TTC549 (cell line): ENCODE measurements at regions not wholly inside any gene's neighbourhood (a gene's known extent, or its start where the extent isn't known, plus 50 kb on each side); places are given as distances from the start of the nearest gene placed in this dataset.

Experiments used
- FAIRE-seq: peaks from 2 replicates; lab custom pipeline; 2012; peaks lifted over from hg19 to GRCh38; lab: Jason Lieb, UNC

DNA sequence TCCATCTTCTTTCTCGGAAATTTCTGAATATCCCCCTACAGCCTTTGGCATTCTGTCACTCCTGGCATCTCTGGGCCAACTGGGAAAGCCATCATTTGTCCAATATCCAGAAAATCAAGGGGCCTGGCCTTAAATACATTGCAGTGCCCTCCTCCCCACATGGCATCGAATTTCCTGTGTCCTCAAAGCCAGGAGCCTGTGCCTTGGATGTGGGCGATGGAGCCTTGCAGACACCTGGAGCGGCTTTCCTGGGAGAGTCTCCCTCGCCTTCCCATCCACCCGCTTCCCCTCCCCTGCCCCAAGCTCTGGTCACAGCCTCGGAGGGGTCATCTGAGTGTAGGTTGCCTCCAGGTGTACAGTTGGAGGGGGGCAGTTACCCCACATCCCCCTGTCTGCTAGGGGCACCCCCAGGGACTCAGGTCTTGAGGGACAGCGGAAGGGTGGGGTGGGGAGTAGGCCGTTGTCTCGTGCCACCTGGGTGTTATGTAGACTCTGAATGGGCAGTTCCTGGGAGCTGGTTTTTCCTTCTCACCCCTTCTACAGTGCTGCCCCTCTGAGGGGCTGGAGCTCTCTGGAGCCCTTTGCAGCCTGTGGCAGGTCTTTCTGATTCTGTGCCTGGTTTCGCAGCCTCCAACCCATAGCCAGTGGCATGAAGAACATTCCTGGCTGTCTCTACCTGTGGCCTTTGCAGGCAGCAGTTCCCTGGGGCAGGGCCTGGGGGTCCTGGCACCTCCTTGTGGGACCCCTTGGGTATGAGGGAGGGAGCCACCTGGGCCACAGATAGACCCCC, 239.8 kb downstream of the SEC14L1 start:
- no peak for FAIRE-seq

DNA sequence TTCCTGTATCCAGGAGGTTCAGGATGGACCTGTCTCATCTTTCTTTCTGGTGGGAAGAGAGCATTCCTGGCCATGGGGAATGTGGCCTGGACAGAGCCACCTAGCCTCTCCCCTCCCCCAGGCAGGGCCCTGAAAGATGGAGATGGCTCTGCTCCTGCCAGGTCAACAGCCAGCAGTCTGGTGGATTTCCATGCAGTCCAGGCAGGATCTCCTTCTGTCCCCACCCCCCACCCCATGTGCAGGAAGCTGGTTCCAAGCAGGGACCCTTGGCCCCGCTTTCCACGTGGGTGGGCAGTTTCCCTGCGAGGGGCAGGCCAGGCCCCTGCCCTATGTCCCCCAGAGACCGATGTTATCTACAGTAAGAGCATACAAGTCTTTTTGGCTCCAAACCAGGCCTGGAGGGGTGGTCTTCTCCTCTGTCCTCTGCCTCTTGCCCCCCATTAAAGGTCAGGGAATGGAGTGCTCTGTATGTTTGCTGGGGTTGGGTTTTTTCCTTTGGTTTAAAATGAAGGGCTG, 240.5 kb downstream of the SEC14L1 start:
- no peak for FAIRE-seq

DNA sequence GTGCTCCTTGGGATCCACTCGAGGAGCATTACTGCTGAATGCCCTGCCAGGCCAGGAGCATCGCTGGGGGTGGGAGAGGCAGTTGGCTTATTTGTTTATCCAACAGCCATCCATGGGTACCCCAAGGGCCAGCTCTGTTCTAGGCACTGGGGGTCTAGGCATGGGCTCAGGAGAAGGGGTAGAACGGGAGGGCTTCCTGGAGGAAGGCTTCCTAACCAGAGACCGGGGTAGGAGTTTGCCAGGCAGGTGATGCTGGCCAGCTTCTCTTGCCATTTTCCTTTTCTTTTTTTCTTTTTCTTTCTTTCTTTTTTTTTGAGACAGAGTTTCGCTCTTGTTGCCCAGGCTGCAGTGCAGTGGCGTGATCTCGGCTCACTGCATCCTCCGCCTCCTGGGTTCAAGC, 241.0 kb downstream of the SEC14L1 start:
- no peak for FAIRE-seq

DNA sequence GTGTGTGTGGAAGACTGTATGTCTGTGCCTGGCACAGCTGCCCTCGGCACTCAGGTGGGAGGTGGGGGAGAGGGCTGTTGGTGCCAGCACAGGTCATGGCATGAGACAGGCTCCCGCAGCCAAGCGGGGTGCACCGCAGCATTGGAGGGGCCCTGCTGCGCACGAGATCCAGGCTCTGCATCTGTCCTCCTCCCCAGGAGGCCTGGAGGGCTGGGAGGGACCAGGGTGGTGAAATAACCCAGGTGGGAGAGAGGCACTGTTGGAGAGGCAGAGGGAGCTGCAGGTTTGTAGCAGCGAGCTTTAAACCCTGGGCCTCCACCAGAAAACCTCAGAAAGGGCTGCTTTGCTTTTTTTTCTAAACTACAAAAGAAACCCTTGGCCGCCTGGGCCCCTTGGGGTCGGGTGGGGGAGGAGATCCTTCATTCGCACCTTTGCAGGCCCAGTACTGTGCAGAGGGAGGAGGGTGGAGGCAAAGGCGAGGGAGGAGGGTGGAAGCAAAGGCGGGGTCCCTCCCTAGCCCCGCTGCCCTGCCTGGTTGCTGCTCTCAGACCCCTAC, 241.7 kb downstream of the SEC14L1 start:
- no peak for FAIRE-seq

DNA sequence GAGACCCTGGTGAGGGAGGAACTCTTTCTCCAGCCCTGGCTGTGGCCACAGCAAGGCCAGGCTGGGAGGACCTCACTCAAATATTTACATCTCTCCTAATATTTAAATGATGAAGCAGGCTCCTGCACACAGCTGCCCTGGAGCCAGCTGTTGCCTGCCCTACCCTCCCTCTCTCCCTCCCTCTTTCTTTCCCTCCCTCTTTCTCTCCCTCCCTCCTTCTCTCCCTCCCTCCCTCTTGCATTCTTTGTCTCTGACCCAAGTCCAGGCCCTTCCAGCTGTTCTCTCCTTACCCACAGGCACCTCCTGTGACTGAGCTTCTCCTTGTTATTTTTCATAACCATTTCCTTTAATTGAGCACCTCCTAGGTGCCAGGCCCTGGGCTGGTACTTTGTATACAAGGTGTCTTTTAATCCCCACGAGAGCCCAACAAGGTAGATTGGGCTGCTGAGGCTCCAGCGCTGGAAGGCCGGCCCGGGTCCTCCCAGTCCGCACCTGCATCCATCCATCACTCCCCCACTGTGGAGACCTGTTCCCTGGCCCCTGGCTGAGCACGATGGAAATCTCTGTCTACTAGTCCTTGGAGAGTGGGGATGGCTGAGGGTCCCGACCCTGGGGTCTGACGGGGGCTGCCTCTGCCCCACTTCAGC, 242.3 kb downstream of the SEC14L1 start:
- no peak for FAIRE-seq

DNA sequence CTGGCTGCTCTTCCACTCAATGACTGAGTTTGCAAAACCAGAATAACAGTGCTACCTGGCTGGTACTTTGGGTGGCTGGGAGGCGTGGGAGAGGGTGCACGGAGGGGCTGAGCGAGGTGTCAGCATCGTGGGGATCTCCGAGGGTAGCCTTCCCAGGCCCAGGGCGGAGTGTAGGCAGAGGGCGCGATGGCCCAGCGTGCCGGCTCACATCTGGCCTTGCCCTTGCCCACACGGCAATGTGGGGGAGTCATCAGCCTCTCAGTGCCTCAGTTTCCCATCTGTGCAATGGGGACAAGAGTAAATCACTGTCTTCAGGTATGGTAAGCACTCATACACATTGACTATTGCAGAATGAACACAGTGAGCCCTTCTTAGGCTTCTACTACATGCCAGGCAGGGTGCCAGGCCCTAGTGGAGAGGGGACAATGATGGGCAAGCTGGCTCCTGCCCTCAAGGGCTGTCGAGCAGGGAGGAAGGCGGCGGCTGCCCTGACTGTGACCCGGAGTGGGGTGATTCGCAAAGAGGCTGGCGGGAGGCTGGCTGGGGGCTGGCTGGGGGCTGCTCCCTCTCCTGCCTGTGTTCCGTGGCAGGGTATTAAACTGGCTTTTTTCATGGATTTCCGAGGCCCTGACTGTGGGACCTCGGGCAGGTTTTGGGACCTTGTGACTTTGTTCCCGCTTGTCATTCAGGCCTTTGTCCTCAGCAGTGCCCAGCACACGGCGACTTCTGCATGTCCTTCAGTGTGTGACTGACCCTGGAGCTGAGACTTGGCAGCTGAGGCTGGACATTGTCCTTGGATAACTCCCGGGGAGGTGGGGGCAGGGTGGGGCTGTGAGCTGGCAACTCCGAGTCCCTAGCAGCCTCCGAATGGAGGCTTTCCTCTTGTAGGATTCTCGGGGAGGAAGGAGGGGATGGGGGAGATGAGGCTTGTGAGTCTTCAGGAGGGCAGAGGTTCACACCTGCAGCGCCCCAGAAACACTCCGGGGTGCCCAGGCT, 243.1 kb downstream of the SEC14L1 start:
- no peak for FAIRE-seq

DNA sequence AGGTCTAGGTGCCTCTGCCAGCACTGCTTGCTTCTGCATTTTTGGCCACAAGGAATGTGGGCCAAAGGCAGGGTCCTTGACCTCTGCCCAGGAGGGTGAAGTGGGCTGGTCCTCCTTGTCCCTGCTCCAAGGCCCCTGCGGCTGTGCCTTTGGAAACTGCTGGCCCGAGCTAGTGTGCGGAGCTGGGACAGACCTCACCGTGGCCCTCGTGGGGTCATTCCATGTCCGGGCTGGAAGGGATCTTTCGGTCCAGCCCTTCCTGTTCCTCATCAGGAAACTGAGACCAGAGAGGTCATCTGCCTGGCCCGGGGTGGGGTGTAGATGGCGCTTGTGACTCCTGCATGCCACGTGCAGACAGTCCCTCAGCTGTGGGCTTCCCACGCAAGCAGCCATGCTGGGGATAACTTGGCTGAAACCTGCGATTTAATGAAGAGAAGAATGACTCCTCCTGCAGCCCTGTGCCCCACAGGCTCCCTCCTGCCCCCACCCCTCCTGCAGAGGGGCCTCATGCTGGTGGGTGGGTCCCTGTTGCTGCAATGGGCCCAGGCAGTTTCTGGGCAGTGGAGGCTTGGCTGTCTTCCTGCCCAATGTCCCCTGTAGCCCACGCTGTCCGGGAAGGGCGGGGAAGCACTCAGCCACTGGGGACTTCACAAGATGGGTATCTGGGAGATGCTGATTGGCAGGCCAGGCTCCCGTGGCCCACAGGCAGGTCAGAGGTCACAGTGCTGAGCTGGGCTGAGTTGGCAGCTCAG, 245.2 kb downstream of the SEC14L1 start:
- FAIRE-seq = no peak

DNA sequence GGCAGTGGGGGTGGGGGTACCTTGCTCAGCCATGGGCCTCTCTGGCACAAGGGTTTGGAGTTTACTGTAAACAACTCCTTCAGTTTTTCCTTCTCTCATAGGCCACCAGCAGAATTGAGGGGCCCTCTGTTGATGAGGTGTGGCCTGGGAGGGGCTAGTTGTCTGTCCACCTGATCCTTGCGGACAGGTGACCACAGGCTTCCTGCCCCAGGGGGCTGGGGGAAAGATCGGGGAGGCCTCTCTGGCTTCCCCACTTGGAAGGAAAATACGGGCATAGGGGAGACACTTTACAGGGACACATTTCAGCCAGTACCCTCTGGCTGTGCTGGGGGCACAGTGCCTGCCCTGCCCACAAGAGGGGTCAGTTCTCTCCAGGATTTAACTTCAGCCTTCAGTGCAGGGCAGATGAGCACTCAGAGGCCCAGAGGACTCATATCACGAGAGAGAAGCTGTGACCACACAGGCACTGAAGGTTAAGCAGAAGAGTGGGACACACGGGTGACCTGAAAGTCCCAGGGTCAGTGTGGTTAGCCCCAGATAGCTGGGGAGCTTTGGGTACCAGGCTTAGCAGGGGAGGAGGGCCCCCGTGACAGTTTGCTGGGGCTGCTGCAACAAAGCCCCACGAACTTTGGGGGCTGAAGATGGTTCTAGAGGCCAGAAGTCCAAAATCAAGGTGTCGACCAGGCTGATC, 245.9 kb downstream of the SEC14L1 start:
- no peak for FAIRE-seq

DNA sequence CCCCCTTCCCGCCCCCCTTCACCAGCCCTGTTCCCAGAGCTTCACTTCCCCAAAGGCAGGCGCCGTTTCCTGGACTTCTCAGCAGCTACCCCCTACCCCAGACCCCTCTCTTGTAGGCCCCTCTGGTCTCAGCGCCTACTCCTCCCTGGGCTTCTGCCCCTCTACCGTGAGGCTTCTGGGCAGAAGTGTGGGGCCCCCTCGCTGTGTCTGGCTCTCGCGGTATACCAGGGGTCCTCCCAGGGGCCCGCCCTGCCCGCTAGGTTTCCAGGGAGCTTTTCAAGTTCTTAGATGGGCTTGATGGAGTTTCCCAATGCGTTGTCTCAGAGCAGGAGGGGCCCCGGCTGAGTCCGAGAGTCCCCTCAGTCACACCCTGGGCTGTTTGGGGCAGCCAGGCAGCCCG, 247.1 kb downstream of the SEC14L1 start:
- FAIRE-seq = no peak

DNA sequence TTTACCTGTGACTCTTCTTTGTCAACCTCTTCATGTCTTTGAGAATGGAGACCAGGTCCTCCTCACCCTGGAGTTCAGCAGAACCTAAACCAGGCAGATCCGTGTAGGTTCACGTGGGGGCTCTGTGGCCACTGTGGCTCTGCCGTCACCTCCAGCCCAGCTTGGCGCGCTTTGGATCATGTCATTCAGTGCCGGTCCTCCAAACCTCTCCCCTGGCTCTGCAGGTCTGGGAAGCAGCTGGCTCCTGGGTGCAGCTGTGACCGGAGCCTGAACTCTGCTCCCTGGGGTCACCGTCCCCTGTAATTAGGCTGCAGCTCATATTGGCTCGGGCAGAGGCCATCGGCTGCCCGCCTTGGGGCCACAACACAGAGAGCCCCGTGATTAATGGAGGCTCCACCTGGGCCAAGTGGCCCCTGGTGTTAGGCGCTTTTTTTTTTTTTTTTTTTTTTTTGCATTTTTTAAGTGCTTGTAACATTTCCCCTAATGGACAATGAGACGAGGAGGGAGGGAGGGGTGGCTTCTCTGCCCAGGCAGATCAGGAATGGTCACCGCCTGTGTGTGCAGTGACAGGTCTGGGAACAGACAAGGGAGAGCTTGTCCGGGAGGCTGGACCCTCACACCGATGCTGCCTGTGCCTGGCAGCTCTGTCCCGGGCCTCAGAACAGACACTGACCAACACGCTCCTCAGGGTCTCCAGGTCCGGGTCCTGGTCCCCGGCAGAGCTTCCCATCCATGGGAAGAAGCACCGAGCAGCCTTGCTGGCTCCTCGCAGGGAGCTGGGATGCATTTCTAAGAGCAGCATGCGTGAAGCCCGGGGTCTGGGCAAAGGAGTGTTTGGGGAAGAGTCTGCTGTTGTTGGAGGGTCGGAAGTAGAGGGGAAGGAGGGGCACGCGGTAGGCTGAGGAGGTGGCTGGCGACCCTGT, 247.9 kb downstream of the SEC14L1 start:
- FAIRE-seq = no peak

DNA sequence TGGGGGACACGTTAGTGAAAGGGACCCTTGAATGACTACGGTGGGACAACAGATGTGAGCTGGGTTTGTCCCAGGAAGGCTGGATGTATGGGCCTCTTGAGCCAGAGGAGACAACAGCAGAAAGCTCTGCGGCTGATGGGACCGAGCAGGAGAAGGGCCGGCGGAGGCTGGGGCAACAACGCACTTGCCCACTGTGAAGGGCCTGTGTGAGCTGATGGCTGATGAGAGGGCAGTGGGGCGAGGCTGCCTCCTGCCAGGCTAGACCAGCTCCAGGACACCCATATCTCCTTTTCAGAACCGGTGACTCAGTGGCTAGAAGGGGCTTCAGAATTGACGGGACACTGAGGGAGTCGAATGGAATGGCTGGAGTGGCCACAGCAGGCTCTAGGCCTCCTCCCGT, 250.1 kb downstream of the SEC14L1 start:
- no peak for FAIRE-seq

DNA sequence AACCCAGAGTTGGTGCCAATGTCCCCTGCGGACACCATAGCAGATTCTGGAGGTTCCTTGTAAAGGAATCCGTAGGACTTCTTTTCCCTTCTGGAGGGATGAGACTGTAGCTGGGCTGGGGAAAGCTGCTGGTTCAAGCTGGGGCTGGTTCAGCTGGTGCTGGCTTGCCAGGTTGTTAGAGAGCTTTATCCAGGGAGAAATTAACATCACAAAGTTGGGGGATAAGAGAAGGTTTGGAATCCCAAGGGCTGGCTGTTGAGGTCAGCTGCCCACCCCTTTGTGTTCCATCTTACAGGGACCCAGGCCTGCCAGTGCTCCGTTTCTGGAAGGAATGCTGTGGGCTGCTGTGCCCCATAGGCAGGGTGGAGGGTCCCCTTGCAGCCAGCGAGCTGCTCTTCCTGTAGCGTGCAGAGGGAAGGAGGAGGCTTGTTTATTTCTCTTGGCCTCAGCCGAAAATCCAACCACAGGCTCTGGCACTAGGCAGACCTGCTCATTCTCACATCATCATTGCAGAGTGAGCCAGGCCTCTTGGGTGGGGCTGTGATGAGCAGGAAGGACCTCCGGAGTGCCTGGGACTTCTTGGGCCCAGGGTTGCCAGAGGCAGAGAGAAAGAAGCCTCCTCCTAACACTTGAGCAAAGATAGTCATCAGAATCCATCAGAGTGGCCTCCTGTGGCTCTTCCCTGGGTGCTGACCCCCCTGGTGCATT, 251.1 kb downstream of the SEC14L1 start:
- FAIRE-seq = no peak

DNA sequence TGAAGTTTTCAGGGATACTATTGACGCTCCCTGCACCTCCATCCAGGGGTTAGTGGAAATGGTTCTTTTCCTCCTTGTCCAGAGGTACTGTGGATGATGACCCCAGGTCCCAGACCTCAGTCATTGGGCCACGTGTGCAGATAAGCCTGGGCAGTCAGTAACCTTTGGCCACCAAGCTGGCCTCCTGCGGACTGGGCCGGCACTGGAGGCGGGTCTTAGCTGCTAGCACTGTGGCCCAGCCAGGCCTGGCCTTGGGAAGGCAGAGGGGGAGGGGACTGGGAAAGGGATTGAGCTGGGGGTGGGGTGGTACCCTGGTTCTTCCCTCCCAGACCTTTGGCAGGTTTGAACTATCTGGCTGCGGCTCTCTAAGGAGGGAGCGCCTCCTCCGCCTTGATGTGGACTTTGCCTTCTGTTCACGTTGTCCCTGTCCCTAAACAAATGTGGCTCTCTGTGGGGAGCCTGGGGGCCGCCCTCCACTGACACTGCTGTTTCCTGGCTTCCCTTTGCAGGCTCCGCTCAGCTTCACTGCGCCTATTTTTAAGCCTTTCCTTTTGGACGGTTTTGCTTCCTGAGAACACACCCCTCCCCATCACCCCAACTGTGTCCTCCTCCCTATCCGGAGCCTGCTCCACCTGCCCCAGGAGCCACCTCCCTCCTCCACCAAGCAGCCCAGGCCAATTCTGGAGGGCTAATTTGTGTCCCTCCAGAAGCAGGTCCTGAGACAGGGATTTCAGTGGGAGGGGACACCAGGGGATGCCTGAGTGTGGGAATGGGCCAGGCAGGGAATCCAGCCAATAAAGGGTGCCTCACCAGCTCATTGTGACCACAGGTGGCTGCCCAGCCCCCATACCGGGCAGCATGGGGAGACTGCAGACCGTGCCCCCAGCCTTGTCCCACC, 251.9 kb downstream of the SEC14L1 start:
- no peak for FAIRE-seq

DNA sequence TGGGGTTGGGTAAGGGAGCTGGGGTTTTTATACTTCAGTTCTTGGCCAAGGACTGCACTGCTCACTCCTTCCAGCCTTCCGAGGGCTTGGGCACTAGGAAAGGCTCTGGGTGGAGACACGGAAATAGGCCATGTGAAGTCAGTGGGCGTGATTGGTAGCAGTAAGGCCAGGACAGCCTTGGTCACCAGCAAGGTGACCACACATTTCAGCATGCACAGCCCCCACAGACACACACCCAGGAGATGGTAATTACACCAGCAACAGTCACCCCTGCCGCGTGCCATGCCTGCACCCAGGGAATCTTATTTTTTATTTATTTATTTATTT, 252.5 kb downstream of the SEC14L1 start:
- no peak for FAIRE-seq

DNA sequence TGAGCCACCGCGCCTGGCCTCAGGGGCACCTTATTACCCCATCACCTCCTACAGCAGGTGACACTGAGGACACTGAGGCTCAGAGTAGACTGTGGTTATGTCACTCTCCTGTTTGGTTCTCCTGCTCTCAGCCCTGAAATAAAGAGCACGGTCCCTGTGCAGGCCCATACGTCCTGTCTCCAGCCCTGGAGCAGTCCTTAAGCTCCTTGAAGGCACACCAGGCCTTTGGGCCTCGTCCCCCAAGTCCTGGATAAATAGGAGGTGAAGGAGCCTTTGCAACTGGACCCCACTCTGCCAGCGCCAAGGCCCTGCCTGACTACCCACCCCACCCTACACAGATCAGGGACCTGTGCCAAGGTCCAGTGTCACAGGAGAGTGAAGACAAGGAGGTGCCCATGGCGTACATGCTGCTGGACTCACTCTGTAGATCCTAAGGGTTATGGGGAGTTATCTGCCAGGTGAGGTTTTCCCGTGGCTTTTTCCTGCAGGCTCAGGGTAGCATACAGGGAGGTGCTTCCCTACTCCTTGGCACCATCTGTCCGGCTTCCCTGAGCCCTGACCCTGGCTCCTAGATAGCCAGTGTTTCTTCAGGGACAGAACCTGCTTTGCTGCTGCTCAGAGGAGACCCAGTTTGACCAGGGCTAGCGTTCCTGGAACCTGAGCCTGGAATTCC, 253.2 kb downstream of the SEC14L1 start:
- FAIRE-seq = no peak

DNA sequence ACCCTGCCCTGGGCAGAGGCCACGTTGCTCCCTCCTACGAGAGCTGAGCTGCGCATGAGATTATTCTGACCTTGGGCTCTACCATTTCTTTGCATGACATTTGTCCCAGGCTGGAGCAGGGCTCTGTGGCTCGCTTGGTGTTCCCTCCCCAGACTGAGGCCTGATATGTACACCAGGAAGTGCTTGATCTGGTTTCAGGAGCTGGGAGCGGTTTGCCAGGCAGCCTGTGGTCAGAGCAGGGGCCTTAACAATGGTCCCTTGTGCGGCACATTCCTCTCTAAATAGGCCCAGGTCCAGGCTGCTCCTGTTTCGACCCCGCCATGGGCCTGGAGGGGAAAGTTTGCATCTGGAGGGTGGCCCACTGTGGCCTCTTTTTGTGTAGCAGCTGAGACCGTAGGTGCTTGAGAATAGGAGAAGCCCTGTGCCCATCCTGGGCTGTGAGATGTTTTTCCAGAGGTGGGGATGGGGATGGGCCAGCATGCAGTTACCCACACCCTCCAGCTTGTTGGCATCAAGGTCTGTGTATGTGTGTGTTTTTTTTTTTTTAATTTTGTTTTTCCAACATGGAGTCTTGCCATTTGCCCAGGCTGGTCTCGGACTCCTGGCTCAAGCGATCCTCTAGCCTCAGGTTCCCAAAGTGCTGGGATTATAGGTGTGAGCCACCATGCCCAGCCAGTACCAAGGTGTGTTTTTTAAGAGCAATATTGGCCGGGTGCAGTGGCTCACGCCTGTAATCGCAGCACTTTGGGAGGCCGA, 253.9 kb downstream of the SEC14L1 start:
- no peak for FAIRE-seq

DNA sequence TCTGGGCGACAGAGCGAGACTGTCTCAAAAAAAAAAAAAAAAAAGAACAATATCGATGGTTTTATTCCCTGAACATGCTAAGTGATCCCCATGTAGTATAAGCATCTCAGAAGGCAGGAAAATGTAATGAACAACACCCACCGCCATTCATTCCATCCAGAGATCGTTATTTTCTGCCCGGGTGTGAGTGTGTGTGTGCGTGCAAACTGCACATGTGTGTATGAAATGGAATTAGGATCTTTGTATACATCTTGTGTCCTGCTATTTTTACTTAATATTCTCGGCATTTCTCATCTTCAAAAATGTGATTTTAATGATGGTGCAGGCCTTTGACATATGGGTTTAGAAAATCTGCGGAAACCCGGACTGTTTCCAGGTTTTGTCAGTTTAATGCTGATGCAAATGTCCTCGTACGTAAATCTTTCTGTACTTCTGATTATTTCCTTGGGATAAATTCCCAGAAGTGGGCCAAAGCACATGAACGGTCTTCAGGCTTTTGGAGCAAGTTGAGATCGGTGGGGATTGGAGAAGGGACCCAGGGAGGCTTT, 254.8 kb downstream of the SEC14L1 start:
- no peak for FAIRE-seq
